Transverse colon (tissue), 4 donors: ENCODE measurements at regions not wholly inside any gene's neighbourhood (a gene's known extent, or its start where the extent isn't known, plus 50 kb on each side); places are given as distances from the start of the nearest gene placed in this dataset.

ENCODE experiments used
- DNase-seq: peaks from one replicate; pipeline ENCODE4 v3.0.0-alpha.2; 2019
- H3K27ac ChIP-seq, 4 donors: fragments of 200-600 bp; sonication (generic); 2 replicates each; pipeline ENCODE4 v1.5.1; 2016 to 2018; ENCODE audit warnings: inconsistent platforms in 4 of 4
- H3K27me3 ChIP-seq: fragments of 200-600 bp; sonication (generic); 2 replicates; pipeline ENCODE4 v1.5.1; 2017; ENCODE audit warnings: inconsistent platforms
- H3K36me3 ChIP-seq, 4 donors: fragments of 200-600 bp; sonication (generic); 2 replicates each; pipeline ENCODE4 v1.5.1; 2017 to 2019; ENCODE audit warnings: inconsistent platforms in 4 of 4
- H3K4me1 ChIP-seq, 4 donors: fragments of 200-600 bp; sonication (generic); 2 replicates each; pipeline ENCODE4 v1.5.1; 2017 to 2020; ENCODE audit warnings: inconsistent platforms in 4 of 4
- H3K4me3 ChIP-seq, 4 donors: fragments of 200-600 bp; sonication (generic); 1 replicate in 1 of 4; 2 replicates in 3 of 4; pipeline versions ENCODE4 v1.5.1 to v1.6.1; 2017 to 2019; ENCODE audit warnings: inconsistent platforms in 4 of 4
- H3K9me3 ChIP-seq, 2 donors: fragments of 200-600 bp; sonication (generic); 2 replicates each; pipeline ENCODE4 v1.5.1; 2017 to 2019; ENCODE audit warnings: inconsistent platforms in 2 of 2
- EP300 ChIP-seq: sonication (generic); formaldehyde crosslinking; IDR thresholded peaks from one replicate; pipeline ENCODE4 v1.6.1; 2017; ENCODE audit warnings: antibody characterized with exemption, low read depth
- POLR2A ChIP-seq: fragments of 450-650 bp; IDR thresholded peaks from one replicate; pipeline ENCODE4 v1.6.1; 2016; ENCODE audit warnings: antibody characterized with exemption, mild to moderate bottlenecking, moderate library complexity
- POLR2AphosphoS5 ChIP-seq, 3 donors: sonication (generic); formaldehyde crosslinking; IDR thresholded peaks; one replicate each; pipeline ENCODE4 v1.6.1; 2016; ENCODE audit warnings: antibody characterized with exemption in 3 of 3
- WGBS, 2 donors: methylation state at CpG; one replicate each; pipeline ENCODE4 v1.1.5; 2018; ENCODE audit warnings: low coverage in 1 of 2; 5-methylcytosine and 5-hydroxymethylcytosine counted together
- in situ Hi-C, 4 donors: fragments of 200-750 bp; cut with MboI; loops; one replicate each; pipeline versions ENCODE4 v1.15.0 to v1.15.1; 2017; ENCODE audit warnings: low sequenced_read_pairs in 3 of 4, low pct_ligation_motif_present in 1 of 4, low pct_unique_long_range_greater_than_20kb in 1 of 4
- intact Hi-C: fragments of 100-400 bp; cut with DNase I; formaldehyde crosslinking; loops from one replicate; pipeline ENCODE4 v1.15.1; 2023; ENCODE audit warnings: low total_unique reads
- TF ChIP-seq, protein P1 (sequence below), 5 experiments: fragments of 200-600 bp in 3 of 5; fragments of 450-650 bp in 2 of 5; sonication (generic) in 3 of 5; IDR thresholded peaks; 1 replicate in 2 of 5; 2 replicates in 3 of 5; pipeline ENCODE4 v1.5.1; 2016 to 2017; ENCODE audit warnings: antibody characterized with exemption in 5 of 5, inconsistent platforms in 3 of 5, mild to moderate bottlenecking in 2 of 5, moderate library complexity in 1 of 5

GRCh38 chr20:40329321-40329720, 359.7 kb downstream of the MAFB start:
- WGBS, 2 donors, result 84 to 87% methylated on average over 2 of the region's 2 CpGs
- Histone ChIP-seq H3K27me3 (no peaks in the 10 kb centered on the region), H3K4me1 (no peaks in the 10 kb centered on the region), H3K9me3 (no peaks in the 10 kb centered on the region), H3K4me3 (no peak overlapping the region), H3K27ac (no peak overlapping the region), H3K36me3 (no peaks in the 10 kb centered on the region)
- intact Hi-C loops, result no loop called here
- no peak for TF ChIP-seq EP300
- TF ChIP-seq POLR2A, result no peak
- TF ChIP-seq, protein P1, sequence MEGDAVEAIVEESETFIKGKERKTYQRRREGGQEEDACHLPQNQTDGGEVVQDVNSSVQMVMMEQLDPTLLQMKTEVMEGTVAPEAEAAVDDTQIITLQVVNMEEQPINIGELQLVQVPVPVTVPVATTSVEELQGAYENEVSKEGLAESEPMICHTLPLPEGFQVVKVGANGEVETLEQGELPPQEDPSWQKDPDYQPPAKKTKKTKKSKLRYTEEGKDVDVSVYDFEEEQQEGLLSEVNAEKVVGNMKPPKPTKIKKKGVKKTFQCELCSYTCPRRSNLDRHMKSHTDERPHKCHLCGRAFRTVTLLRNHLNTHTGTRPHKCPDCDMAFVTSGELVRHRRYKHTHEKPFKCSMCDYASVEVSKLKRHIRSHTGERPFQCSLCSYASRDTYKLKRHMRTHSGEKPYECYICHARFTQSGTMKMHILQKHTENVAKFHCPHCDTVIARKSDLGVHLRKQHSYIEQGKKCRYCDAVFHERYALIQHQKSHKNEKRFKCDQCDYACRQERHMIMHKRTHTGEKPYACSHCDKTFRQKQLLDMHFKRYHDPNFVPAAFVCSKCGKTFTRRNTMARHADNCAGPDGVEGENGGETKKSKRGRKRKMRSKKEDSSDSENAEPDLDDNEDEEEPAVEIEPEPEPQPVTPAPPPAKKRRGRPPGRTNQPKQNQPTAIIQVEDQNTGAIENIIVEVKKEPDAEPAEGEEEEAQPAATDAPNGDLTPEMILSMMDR (IDR thresholded peaks at IDR 0.05), result no peak
- TF ChIP-seq POLR2AphosphoS5 (IDR thresholded peaks at IDR 0.05), result no peak
- in situ Hi-C loops, result no loop called here
- DNase-seq, result no peak

- intact Hi-C loops (no loop called here), in situ Hi-C loops (no loop called here)
- Histone ChIP-seq H3K9me3 (no peaks in the 10 kb centered on the region), H3K27me3 (no peaks in the 10 kb centered on the region), H3K4me3 (no peak overlapping the region), H3K36me3 (no peaks in the 10 kb centered on the region), H3K27ac (no peak overlapping the region), H3K4me1 (no peaks in the 10 kb centered on the region)
- DNase-seq, result no peak
- TF ChIP-seq POLR2A (no peak), POLR2AphosphoS5 (IDR thresholded peaks at IDR 0.05) (no peak), EP300 (no peak)
- TF ChIP-seq, protein P1 (IDR thresholded peaks at IDR 0.05), result no peak
- WGBS, 2 donors, result 59 to 60% methylated on average over 1 to 3 of the region's 3 CpGs
Measured at GRCh38 chr20:40326784-40327183, 362.3 kb downstream of the MAFB start.

DNA sequence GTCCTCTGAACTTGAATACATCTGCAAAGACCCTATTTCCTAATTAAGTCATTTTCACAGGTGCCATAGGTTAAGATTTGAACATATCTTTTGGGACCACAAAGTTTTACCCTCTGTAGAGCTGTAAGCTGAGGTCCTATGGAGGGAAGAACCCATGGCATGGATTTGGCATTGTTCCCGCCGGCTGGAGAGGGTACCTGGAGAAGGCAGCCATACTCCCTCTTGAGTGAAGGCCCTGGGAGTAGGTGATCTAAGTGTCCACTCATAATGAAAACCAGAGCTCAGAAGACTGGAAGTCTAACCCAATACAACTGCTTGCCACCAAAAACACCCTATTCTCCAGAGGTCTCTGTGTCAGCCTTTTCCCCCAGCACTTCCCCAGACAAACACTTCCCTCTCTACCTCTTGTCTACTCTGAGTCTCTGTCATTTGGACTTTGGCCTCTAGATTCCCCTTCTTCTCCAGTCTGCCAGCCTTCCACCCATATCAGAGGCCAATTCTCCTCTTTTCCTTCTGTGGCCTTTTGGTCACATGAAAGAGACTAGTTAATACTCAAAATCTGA, 363.9 kb downstream of the MAFB start:
- DNase-seq, result no peak
- Histone ChIP-seq H3K27me3 (no peaks in the 10 kb centered on the region), H3K4me1 (no peaks in the 10 kb centered on the region), H3K27ac (no peak overlapping the region), H3K4me3 (no peak overlapping the region), H3K36me3 (no peaks in the 10 kb centered on the region), H3K9me3 (no peaks in the 10 kb centered on the region)
- intact Hi-C loops, result no loop called here
- in situ Hi-C loops, result no loop called here
- WGBS, 2 donors, result 94% methylated on average over 2 of the region's 2 CpGs; no CpG with 5 or more reads in 1 of the 2 donors
- no peak for TF ChIP-seq EP300
- TF ChIP-seq POLR2A, result no peak

DNA sequence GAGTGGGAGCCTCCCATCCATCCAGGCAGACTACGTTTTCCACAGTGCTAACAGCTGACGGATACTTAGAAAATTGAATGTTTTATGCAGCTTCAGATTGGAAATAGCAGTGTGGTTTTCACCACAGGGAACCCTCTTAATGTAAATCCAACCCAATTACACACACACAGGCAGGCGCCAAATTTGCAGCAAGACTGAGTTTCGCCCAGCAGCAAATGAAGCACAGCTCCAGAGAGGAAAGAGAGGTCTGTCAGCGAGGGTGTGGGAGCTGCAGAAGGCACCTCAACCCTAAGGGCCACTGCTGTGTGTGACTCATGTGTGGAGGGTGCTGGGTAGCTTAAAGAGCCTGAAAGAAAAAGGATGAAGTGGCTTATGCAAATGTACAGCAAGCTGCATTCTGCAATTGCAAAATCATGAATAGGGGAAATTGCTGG, 365.7 kb downstream of the MAFB start:
- WGBS, 2 donors, result 67 to 82% methylated on average over 3 to 5 of the region's 5 CpGs
- Histone ChIP-seq H3K4me3 (no peak overlapping the region), H3K27me3 (no peaks in the 10 kb centered on the region), H3K9me3 (no peaks in the 10 kb centered on the region), H3K27ac (no peak overlapping the region), H3K36me3 (no peaks in the 10 kb centered on the region), H3K4me1 (no peaks in the 10 kb centered on the region)
- intact Hi-C loops, result no loop called here
- no peak for DNase-seq
- in situ Hi-C loops, result no loop called here
- TF ChIP-seq POLR2AphosphoS5 (IDR thresholded peaks at IDR 0.05), result no peak
- TF ChIP-seq, protein P1 (IDR thresholded peaks at IDR 0.05), result no peak
- TF ChIP-seq EP300, result no peak
- no peak for TF ChIP-seq POLR2A

DNA sequence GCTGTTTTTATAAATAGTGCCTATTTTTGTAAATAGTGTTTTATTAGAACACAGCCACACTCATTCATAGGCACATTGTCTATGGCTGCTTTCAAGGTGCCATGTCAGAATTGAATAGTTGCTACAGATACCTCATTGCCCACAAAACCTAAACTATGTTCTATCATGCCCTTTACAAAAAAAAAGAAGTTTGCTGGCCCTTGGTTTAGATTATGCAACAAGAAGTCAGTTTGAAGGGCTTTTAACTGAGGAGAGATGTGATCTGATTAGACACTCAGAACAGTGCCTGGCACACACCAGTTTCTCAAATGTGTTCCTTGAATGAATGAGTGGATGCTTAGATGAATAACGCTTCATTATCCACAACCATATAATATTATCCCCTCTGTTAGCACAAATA, 366.1 kb downstream of the MAFB start:
- Histone ChIP-seq H3K27ac (no peak overlapping the region), H3K27me3 (no peaks in the 10 kb centered on the region), H3K36me3 (no peaks in the 10 kb centered on the region), H3K4me3 (no peak overlapping the region), H3K4me1 (no peaks in the 10 kb centered on the region), H3K9me3 (no peaks in the 10 kb centered on the region)
- no peak for DNase-seq
- intact Hi-C loops (no loop called here), in situ Hi-C loops (no loop called here)
- WGBS, 2 donors, result 78 to 91% methylated on average over 1 of the region's 1 CpG
- TF ChIP-seq, protein P1 (IDR thresholded peaks at IDR 0.05), result no peak
- TF ChIP-seq POLR2A (no peak), POLR2AphosphoS5 (IDR thresholded peaks at IDR 0.05) (no peak), EP300 (no peak)
